ENCODE measurements at regions not wholly inside any gene's neighbourhood (a gene's known extent, or its start where the extent isn't known, plus 50 kb on each side); places are given as distances from the start of the nearest gene placed in this dataset.

DNA sequence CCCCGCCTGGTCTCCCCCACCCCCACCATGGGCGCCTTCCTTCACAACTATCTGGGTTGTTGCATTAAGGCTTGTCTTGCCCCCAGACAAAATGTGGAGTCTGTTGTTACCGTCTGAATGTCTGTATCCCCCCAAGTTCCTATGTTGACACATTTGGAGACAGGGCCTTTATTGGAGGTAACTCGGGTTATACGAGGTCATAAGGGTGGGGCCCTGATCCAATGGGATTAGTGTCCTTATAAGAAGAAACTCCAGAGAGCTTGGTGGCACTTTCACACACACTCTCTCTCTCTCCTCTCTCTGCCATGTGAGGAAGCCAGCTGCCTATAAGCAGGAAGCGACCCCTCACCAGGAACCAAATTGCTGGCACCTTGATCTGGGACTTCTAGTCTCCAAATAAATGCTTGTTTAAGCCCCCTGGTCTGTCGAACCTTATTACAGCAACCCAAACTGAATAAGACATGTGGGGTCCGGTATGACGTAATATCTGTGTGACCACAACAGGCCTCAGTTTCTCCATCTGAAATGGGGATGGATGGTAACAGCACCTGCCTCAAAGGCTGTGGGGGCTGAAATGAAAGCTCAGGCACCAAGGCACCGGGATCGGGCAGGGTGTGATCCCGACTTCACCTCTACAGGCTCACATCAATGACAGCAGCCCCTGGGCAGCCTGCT, 222.3 kb downstream of the CTTN start:
- CTCF ChIA-PET = no interaction called here
- POLR2A ChIA-PET = no interaction called here

DNA sequence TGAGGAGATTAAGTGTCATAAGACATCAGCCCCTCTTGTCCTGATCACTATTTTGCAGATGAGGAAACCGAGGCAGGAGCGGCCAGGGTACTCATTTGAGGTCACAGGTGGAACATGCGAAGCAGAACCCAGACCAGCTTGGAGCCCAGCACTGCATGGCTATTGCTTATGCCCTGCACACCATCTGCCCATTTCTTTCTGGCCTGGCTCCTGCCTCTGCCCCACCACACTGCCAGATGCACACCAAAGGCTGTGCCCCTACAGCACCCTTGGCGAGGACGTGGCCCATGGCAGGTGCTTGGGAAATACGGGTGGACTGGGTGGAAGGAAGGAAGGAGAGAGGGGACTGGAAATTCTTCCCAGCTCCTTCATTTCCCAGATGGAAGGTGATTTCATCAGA, 222.9 kb downstream of the CTTN start:
- CTCF ChIA-PET = no interaction called here
- POLR2A ChIA-PET = no interaction called here

DNA sequence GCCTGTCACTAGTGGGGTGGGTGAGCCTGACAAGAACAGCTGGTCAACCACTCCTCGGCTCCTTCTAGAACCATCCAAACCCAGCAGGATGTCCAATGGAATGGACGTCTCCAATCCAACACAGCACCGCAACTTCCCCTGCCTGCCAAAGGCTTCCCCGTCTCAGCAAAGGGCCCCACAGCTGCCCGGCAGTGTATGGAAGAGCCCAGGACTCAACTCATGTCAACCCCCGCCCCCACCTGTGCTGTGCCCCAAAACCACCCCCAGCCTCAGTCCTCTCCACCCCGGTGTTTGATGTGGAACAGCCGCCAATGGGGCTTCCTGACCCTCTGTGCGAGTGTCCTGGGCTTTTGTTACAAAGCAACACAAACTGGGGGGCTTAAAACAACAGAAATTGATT, 223.8 kb downstream of the CTTN start:
- CTCF ChIA-PET = no interaction called here
- POLR2A ChIA-PET = no interaction called here

DNA sequence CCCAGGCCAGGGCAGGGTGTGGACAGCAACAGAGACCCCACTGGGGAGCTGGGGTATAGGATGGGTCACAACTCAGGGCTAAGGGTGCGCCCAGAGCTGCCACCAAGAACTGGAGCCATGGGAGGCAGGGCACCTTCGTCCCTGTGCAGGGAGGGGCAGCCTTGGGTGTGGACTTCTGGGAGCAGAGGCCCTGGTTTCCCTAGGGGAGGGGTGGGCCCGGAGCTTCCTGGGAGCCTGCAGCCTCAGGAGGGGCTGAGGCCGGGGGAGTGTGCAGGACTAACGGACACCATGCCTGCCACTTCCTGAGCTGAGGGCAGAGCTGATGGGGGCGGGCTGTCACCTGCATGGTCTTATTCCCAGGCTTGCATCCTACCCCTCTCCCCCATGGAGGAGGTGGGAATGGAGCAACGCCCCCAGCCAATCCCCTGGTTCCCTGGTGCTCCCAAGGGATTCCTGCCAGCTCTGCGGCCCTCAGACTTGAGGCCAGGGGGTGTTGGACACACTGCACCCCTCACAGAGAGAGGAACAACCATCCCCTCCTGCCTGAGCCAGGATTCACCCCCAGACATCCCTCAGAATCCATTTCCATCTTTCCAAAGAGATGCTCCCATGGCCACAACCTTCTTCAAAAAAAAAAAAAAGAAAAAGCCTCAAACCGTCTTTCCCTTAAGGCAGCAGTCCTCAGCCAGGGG, 225.7 kb downstream of the CTTN start:
- POLR2A ChIA-PET = no interaction called here

DNA sequence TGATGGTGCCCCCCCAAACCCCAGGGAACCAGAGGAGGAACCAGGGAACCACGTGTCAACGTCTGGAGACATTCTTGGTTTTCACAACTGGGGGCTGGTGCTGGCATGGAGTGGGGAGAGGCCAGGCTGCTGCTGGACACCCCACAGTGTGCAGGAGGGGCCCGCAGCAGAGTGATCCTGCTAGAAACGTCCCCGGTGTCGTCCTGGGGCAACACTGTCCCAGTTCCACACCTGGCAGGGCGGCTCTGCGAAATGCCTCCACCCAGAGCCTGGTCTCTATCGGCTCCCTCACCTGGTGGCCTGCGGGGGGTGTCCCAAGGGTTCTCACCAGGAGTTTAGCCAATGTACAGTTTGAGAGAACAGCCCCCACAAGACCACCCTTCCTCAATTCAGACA, 226.3 kb downstream of the CTTN start:
- ChIA-PET CTCF (no interaction called here), POLR2A (no interaction called here)

More for the DNA sequence above, 225.7 kb downstream of the CTTN start:
- CTCF ChIA-PET = no interaction called here

DNA sequence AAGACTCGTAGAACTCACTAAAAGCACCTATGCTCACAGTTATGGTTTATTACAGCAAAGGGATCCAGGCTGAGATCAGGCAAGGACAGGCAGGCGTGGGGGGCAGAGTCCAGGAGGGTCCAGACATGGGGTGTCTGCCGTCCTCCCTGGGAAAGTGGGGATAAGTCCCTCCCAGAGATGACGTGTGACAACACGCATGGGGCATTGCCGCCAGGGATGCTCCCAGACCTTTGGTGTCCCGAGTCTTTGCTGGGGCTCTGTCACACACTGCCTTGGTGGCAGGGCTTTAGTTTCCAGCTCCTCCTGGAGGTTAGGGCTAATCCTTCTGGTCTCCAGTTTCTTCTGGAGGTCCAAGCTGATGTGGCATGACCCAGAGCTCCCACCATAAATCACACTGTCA, 226.7 kb downstream of the CTTN start:
- ChIA-PET CTCF (no interaction called here), POLR2A (no interaction called here)

DNA sequence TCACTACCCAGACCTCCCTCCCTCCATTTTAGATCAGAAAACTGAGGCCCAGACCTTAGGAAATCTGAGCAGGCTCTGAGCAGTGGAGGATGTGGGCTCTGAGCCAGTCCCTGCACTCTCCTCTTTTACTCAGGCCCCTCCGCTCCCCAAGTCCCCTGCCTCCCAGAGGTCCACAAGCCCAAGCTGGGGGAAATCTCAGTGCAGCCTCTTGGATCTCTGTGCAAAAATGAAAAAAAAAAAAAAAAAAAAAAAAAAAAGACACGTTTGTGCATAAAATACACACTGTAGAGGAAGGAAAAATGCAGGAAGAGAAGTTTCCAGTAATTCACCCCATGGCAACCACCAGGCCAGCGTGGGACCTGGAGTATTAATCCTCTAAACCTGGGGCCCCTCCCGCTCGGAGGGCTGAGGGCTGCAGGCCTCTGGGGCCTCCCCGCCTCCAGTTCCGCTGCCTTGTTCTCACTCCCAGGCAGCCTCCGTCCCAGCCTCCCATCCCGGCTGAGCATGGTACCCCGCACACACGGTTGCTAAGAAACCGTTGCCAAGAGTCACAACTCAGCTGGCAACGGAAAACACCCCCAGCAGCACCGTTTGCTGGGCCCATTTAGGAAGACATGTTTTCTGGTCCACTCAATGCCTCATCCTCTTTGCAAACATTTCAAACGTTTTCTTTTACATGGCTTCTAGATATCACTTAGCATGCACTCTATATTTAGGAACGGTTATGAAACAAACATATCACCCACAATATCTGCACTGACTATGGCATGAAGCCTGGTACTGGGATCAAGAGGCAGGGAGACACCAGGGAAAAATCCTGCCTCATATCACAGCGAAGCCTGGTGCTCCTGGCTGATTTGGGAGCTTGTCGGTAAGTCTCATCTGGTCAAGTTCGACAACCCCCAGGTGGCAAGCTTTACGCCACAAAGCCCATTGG, 227.5 kb downstream of the CTTN start:
- POLR2A ChIA-PET = no interaction called here
- CTCF ChIA-PET = no interaction called here

DNA sequence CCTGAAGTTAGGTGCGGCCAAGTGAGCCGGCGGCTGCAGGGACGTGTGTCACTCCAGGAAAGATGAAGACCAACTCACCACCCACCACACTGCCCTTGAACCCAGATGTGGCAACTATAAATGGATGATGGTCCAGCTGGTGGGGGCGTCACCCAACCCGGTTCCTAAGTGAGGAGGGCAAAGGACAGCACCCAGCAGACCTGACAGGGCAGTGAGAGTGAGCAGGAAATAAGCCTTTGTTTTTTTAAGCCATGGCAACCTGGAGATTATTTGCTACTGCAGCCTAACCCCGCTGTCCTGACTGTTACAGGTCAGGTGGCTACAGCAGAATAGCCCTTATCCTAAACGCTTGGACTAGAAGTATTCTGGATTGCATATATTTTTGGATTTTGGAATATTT, 228.9 kb downstream of the CTTN start:
- ChIA-PET POLR2A (no interaction called here), CTCF (no interaction called here)

DNA sequence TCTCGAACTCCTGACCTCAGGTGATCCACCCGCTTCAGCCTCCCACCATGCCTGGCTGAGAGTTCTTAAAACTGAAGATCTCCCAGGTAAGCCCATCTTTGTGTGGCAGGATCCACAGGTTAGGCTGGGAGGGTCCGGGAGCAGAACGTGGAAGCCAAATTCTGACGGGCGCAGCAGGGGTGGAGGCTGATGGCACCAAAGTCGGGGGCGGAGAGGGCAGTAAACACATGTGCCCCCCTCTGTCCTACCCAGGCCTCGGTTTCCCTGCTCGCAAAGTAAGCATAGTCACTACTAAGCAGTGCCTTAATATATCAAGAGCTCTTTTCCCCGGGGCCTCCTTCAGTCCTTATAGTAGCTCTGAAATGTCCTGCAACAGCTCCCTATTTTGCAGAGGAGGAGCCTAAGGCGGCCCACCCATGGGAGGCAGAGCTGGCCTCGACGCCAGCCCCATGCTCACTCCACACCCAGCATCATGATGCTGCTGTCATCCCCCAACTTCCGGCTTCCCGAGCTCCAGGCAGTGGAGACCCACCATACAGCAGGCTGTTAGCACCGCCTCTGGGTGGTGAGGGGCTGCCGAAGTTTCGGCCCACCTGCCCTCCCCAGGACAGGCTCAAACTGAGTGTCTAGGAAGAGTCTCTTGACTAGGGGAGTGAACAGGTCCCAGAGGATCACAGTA, 230.0 kb downstream of the CTTN start:
- POLR2A ChIA-PET = interaction anchor here (0.6 kb wide), 1 partner anchor 199 kb away, joined by 9 read pairs; no protein-coding TSS in a partner anchor
- CTCF ChIA-PET = no interaction called here

DNA sequence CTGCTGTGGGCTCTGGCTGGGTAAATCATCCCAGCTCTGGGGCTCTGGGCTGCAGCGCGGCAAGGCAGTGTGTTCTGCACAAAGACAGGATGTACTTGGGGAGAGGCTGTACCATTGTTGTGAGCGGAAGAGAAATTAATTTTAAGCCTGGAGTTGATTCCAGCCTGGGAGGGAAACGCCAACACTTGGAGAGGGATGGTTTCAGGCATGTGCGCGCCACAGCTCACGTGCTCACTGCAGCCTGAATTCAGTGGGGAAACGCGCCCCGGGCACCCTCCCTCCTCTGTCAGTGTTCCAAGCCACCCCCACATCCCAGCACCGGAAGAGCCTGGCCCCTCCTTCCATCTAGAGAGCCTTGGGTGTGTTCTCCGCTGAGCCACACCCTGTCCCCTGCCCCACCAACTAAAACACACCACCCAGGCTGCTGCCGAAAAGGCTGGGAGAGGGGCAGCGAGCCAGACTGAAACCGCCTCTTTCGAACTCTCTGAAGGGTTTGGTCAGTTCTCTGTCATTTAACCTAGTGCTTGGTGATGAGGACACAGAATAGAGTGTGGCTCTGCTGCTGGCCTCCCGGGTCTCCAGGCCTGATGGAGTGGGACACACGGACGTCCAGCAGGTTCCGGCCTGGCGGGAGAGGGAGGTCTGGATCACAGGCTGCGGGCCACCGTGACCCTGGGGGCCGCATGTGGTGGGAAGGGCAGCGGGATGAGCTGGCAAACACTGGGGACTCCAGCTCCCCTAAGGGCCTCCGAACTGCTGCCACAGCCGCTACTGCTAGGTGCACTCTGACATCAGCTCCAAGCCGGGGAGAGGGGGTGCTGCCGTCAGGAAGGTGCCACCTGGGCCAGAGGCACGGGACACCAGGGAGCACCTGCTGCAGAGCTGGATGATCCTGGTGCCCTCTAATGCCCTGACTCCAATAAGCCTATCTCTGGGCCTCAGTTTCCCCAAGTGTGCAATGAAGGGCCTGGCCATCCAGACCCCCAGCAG, 230.8 kb downstream of the CTTN start:
- ChIA-PET POLR2A (interaction anchor here (0.6 kb wide), 1 partner anchor 198 kb away, joined by 9 read pairs; no protein-coding TSS in a partner anchor), CTCF (no interaction called here)

DNA sequence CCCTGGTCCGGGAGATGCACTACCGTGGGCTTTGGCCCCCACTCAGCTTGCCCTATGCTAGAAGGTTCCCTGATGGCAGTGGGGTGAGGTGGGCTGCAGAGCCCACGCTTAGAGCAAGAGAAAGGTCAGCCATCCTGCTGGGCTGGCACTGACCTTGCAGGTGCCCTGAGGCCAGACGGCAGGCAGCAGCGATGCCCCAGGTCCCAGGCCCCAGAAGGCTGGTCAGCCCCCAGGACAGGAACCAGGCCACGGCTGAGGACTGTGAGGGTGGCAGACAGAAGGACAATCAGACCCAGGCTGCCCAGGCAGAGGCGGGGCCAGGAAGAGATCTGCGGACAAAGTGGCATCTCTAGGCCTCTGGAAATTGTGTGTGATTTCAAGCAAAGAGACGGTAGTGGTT, 231.7 kb downstream of the CTTN start:
- POLR2A ChIA-PET = no interaction called here
- CTCF ChIA-PET = no interaction called here

DNA sequence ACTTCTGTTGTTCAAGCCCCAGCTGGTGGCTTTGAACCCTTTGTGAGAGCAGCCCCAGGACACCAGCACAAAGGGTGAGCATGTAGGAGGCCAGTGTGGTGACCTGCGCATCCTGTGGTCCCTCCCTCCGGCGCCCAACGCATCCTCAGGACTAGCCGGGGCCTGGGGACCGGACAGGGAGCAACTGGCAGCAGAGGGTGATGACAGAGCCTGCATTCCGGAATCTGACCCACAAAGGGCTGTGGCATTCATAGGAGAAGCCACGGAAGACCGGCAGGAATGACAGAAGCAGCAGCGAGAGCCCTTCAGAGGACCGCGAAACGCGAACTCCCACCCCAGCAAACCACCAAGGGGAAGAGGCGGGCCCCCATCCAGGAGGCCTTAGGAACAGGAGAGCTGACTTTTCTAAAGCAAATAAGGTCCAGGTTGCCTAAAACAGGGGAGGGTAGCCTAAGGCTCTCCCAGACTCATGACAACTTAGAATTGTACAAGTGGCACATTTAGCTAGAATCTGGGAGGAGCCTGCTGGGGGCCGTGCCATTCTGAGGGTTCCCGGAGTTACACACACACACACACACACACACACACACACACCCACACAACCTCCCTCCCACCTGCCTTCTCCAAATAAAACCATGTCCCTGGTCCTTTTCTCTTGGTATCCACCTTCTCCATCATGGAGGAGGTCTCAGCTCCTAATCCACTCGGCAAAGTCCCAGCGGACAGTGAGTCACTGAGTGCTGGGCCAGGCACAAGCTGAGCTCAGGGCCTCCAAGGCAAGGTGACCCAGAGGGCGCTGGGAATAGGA, 232.7 kb downstream of the CTTN start:
- ChIA-PET POLR2A (no interaction called here), CTCF (no interaction called here)

DNA sequence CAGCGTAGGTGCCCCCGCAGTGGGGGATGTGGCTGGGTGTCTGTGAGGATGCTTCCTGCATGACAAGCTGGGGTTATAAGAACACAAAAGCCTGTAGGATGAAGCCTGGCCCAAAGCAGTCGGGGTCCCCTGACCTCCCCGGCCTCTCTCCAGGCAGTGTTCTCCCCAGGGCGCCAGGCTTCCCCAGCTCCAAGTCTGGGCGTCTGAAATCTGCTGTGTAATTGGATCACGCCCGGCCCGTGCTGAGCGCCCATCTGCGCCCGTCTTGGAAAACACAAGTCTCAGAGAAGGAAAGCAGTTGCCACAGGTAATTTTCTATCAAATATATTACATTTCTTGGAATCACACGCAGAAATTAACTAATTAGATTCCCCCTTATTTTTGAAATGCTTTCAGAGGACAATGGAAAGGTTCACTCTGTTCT, 233.3 kb downstream of the CTTN start:
- POLR2A ChIA-PET = no interaction called here
- CTCF ChIA-PET = no interaction called here

DNA sequence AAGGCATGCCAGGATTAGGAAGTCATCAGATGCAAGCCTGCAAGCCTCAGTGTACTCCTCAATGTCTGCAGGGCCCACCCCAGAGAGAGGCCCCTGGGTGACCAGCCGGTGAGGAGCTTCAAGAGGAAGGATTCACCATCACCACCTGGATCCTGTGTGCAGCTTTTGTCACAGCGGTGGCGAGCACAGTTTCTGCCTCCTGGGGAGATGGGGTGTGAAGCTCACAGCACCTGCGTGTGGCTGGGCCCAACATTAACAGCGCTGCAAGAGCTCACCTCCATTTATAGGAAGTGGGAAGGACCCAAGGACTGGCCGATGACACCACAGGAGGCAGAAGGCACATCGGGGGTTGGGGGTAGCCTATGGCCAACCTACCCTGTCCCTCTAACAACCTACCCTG, 235.3 kb downstream of the CTTN start:
- POLR2A ChIA-PET = no interaction called here

DNA sequence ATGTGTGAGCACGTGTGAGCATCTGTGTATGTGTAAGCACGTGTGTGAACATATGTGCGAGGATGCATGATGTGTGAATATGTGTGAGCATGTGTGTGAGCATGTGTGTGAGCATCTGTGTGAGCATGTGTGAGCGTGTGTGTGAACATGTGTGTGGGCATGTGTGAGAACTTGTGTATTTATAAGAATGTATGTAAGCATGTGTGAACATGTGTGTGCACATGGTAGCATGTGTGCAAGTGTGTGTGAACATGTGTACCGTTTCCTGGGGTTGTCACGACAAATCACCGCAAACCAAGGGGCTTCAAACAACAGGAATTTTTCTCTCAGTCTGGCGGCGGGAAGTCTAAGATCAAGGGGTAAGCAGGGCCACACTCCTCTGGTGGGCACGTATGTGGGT, 238.3 kb downstream of the CTTN start:
- ChIA-PET POLR2A (no interaction called here), CTCF (no interaction called here)

More for the DNA sequence above, 235.3 kb downstream of the CTTN start:
- CTCF ChIA-PET = no interaction called here

DNA sequence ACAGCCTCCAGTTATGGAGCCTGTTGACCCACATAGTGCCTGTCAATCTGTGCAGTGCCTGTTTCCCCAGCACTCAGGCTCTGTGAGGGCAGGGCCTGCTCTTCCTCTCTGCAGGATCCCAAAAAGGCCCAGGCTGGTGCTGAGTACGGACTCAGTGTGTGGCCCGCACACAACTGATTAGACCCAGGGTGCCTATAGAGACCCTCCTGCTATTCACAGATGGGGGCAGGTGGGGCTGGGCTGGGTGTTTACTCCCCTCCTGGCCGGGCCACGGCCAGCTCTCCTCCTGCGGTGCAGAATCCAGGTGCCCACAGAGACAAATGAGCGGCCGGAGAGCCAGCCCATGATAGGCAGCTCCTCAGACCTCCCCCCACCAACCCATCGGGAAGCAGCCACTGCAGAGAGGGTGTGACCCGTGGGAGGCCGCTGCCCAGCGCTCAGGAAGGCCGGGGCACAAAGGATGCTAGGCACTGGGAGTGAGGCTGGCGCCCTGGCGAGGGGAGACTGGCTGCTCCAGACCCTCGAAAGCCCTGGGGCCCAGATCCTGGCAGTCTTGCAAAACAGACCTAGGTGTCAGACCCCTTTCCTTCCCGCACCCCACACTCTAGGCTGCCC, 239.0 kb downstream of the CTTN start:
- POLR2A ChIA-PET = no interaction called here

DNA sequence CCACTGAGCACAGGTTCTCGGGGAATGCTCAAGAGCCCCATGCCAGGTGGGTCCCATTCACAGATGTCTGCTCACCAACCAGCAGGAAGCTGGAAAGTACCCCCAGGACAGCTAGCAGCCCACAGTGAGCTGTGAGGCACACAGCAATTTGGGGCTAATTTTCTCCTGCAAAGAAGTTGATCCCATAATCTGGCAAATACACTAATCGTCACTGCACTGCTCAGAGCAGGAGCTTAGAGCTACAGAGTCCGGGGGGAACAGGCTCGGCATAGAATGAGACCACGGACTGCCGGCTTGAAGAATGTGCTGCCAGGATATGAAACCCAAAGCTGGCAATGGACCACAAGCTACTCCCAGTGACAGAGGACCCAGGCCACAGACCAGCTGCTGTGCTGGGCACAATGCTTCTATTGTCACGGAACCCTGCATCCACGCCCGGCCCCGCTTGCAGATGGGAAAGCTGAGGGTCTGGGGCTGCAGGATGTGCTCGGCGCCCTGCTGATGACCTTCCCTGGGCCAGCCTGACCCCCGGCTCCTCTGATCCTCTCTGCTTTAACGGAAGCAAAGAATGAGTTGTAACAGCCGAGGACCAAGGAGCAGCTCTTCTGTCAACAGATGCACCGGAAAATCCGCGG, 239.7 kb downstream of the CTTN start:
- ChIA-PET POLR2A (no interaction called here), CTCF (no interaction called here)

More for the DNA sequence above, 239.0 kb downstream of the CTTN start:
- CTCF ChIA-PET = no interaction called here

DNA sequence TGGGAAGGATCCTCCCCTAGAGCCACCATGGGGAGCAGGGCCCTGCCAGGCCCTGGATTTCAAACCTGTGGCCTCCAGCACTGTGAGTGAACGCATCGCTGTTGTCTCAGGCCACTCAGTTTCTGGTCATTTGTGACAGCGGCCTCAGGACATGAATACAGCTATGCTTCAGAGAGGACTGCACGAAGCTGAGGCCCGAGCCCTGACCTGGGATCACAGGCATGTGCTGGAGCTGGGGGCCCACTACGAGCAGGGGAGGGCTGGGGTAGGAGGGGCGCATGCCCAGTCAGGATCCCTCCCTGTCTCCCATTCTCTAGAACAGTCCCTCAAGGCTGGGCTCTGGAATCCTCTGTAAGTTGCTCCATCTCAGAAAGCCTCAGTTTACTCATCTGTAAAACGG, 242.1 kb downstream of the CTTN start:
- CTCF ChIA-PET = no interaction called here
- POLR2A ChIA-PET = no interaction called here
